SW 1271 (cell line): ENCODE measurements at regions not wholly inside any gene's neighbourhood (a gene's known extent, or its start where the extent isn't known, plus 50 kb on each side); places are given as distances from the start of the nearest gene placed in this dataset.

Experiments
- DNase-seq, 2 experiments: peaks; one replicate each; lab custom pipeline; 2025; lab: John Stamatoyannopoulos, UW

DNA sequence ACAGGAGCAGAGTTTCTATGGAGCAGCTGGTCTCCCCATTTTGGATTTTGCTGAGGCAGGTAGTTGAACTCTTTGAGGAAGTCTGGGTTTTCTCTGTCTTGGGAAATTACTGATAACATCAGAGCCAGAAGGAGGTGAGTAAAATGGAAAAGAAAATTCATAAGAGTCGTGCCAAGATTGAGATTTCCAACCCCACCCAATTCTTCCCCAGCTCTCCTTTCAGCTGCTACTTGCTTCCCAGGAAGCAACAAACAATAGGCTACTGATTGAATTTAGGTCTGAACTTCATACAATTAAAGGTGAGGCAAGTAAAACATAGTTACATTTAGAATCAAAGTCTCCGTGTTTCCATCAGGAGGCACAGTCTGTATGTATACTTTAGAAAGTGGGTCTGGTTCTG, 54.6 kb upstream of the EOLA2 start:
- no peak for DNase-seq

DNA sequence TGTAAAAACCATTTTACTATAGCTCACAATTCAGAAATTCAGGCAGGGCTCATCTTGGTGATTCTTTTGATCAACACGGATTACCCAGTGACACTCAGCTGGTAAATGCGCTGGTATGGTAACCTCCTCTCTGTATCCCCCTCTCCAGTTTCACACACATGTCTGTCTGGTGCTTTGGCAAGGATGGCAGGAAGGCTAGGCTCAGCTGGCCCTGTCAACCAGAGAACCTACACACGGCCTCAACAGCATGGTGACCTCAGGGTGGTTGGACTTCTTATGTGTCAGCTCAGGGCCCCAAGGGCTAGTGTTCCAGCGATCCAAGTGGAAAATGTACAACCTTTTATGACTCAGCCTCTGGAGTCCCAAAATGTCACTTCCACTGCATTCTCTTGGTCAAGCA, 55.7 kb upstream of the EOLA2 start:
- no peak for DNase-seq

GRCh38 chrX:149996515-149996914, 58.2 kb upstream of the EOLA2 start:
- DNase-seq, result no peak

- no peak for DNase-seq
Measured at GRCh38 chrX:150005027-150005426, 66.7 kb upstream of the EOLA2 start.

DNA sequence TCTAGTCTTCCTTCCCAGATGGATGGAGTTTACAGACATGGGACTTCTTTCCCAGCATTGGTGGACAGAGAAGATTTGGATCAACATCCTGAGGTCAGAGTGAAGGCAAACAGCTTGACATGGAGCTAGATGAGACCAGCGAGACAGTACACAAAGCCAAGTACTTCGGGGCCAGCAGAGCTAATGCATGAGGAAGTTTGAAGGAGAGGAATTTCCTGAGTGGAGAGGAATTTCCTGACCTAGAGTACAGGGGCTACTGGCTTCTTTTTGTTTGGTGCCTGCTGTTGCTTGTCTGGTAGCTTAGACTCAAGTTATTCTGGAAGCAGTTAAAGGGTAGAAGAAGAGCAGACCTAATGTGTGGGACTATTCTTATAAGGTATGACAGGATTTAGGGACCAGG, 69.1 kb upstream of the EOLA2 start:
- no peak for DNase-seq

DNA sequence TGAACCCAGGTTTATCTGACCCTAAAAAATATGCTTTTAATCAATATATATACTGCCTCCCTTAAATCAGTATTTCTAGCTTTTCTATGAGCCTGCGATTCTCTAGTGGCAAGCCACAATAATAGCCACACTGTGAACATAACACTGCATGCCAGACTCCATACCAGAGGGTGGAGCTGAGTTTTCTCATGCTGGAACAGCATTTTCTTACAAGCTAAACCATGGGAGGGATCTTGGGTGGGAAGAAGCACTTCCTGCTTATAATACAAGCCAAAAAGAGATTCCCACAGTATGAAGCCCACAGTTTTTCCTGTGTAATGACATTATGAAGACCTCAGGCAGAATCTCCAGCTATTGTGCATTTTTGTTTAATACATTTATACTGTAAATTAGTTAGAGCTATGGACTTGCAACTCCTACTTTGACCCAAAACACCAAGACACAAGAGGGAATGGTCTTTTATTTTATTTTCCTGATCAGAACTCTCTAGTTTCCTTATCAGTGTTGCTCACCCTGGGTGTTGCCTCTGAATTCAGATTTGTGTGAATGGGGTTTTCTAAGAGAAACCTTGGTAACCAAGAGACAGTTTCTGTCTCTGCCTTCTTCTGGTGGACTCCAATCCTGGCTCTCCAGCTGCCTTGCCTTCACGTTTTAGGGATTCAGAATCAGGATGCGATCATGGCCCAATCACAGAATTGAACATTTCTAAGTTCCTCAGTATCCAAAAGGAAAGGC, 74.5 kb upstream of the EOLA2 start:
- DNase-seq, result no peak

GRCh38 chrX:150014525-150014924, 76.2 kb upstream of the EOLA2 start:
- DNase-seq, result no peak

DNA sequence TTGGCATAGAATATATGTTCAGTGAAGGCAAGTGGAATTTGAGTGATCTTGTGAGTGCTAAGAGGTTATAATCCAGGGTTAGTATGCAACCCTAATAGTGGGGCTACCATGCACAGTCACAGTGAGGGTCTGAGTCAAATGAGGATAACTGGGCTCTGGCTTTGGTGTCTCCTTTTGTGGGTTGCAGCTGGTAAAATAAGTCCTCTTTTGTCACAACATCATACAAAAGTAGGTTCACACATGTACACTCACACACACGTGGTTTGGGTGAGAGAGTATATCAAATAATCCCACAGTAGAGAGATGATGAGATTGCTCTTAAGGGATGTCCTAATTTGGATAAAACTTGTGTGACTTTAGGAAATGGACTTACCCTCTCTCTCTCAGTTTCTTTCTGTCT, 79.6 kb upstream of the EOLA2 start:
- no peak for DNase-seq

- DNase-seq, result no peak
Measured at GRCh38 chrX:150018931-150019361, 80.7 kb upstream of the EOLA2 start.

DNA sequence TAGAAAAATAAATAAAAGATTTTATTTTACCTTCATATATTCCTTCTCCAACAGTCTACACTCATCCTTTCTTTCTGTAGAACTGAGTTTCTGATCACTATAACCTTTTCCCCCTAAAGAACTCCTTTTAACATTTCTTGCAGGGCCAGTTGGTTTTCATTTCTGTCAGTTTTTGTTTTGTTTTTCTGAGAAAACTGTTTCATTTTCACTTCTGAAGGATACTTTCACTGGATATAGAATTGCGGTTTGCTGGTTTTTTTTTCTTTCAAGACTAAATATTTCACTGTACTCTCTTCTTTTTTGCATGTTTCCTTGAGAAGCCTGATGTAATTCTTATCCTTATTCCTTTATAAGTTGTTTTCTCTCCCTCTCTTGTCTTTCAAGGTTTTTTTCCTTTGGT, 90.4 kb upstream of the EOLA2 start:
- DNase-seq, result no peak

DNA sequence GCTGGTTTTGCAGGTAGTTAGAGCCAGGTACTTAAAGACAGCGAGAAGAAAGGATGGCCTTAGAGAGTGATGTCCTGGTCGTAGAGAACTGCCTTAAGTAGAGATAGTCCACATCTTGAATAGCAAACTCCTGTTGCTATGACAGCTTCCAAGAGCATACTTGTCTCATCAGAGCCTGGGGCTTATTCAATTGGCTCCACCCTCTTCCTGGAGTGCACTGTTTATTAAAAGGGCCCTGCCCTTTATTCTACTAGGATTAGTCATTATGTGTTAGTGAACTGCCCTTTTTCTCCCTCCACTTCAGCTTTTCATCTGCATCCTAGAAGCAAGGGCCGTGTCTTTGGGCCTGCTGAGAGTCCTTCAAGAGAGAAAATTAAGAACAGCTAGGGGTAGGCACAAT, 94.5 kb upstream of the EOLA2 start:
- peak; percentile 12 to 61 for DNase-seq

- no peak for DNase-seq
Measured at GRCh38 chrX:150034788-150035187, 96.5 kb upstream of the EOLA2 start.

- DNase-seq, result no peak
Measured at GRCh38 chrX:150035531-150035930, 97.2 kb upstream of the EOLA2 start.

DNA sequence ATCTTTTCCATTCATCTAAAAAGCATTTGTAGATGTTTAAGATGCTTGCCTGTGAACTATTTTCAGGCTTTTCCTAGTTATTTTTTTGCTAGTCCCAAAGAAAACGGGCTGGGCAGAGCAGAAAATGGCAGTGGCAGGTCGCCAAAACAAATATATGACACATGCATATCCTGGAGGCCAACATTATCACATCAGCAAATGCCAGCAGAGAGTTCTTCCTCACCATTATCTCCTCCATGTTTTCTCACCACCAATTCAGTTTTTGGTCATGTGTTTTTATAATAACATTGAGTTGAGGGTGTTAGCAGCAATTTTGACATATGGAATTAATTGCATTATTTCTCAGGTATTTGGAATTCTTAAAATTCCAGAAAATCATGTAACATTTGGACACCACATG, 97.9 kb upstream of the EOLA2 start:
- DNase-seq, result peak; percentile 10 to 82

- DNase-seq, result no peak
Measured at GRCh38 chrX:150036641-150037040, 98.3 kb upstream of the EOLA2 start.

GRCh38 chrX:150037041-150037440, 98.8 kb upstream of the EOLA2 start:
- DNase-seq, result peak in 1 of 2 experiments; percentile 53

- DNase-seq, result peak in 1 of 2 experiments; percentile 15
Measured at GRCh38 chrX:150038315-150038714, 100.0 kb upstream of the EOLA2 start.

DNA sequence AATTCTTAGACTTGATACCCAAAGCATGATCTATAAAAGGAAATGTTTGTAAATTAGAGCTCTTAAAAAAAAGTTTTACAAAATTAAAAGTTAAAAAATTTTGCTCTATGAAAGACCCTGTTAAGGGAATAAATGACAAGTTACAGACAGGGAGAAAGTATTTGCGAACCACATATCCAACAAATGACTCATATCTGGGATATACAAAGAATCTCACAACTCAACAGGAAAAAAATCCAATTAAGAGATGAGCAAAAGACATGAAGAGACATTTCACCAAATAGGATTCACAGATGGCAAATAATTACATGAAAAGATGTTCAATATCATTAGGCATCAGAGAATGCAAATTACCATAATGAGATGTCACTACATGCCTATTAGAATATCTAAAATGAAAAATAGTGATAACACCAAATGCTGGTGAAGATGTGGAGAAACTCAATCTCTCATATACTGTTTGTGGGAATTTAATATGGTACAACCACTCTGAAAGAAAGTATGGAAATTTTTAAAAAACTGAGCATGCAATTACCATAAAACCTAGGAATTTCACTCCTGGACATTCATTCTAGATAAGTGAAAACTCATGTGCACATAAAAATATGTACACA, 100.8 kb upstream of the EOLA2 start:
- peak in 1 of 2 experiments; percentile 79 for DNase-seq

GRCh38 chrX:150041208-150041607, 102.9 kb upstream of the EOLA2 start:
- no peak for DNase-seq

- DNase-seq, result no peak
Measured at GRCh38 chrX:150044556-150044955, 106.3 kb upstream of the EOLA2 start.

GRCh38 chrX:150047818-150048217, 109.5 kb upstream of the EOLA2 start:
- no peak for DNase-seq

DNA sequence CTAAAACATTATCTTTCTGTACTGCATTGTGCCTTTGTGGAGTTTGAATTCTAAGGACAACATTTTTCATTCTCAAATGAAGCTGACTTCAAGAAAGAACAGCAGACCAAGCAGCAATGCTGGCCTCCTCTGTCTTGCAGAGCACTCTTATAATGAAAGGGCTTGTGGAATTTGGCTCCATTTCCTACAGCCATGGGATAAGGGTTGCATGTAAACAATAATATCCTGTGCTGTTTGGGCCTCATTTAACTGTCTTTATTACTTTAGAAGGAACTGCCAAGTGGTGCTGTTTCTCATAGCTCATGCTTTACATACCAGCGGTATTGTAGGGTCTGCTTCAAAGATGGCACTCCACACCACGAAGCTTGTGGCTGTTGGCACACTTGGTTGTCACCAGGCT, 111.4 kb upstream of the EOLA2 start:
- no peak for DNase-seq

- no peak for DNase-seq
Measured at GRCh38 chrX:150050387-150050786, 112.1 kb upstream of the EOLA2 start.

DNA sequence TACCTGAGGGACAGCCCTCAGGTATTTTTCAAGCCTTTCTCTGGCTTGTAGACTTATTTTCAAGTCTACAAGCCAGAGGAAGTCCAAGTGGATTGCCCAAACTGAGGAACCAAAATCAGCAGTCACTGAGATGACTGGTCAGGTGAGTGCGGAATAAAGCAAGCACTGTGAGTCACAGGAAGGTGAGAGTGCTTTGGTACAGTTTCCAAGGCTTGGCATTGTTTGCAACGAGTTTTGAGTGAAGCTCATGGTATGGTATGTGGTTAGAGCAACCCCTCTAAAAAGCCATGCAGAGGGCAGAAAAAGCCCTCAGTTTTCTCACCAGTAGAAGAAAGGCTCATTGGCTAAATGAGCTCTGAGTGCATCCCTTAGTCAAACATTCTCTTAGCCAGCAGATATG, 112.8 kb upstream of the EOLA2 start:
- no peak for DNase-seq
